ENCODE measurements at regions not wholly inside any gene's neighbourhood (a gene's known extent, or its start where the extent isn't known, plus 50 kb on each side); places are given as distances from the start of the nearest gene placed in this dataset.
A peak's percentile ranks its signal among the peaks of the same experiment; 100 is the strongest.

GRCh38 chr3:168859143-168859542 is 763.4 kb upstream of the GOLIM4 start (continued):
- TF ChIP-seq ZNF646 (CRISPR knock-in tag; IDR thresholded peaks at IDR 0.05) (no peak), DMAP1 (CRISPR knock-in tag; IDR thresholded peaks at IDR 0.05) (no peak), DBP (CRISPR knock-in tag; IDR thresholded peaks at IDR 0.05; ENCODE audit: not compliant biosample characterization) (no peak), U2AF1 (optimal IDR thresholded peaks at IDR 0.05; ENCODE audit: low read depth, low read length) (no peak), ZNF276 (CRISPR knock-in tag; IDR thresholded peaks at IDR 0.05; ENCODE audit: low read depth) (no peak), NFIC (IDR thresholded peaks at IDR 0.05; ENCODE audit: low read length) (peak; percentile 93; the same call in 1 of the 2 replicates), NBN (conservative IDR thresholded peaks at IDR 0.05) (no peak), MAFG (CRISPR knock-in tag; IDR thresholded peaks at IDR 0.05) (no peak), KMT2B (CRISPR knock-in tag; IDR thresholded peaks at IDR 0.05) (no peak; the same call in 1 of the 2 replicates), TOE1 (CRISPR knock-in tag; IDR thresholded peaks at IDR 0.05) (0 out of 2 replicates have a peak, but pooled peaks have one; percentile 72), ZNF20 (CRISPR knock-in tag; IDR thresholded peaks at IDR 0.05) (no peak), E2F2 (CRISPR knock-in tag; IDR thresholded peaks at IDR 0.05; ENCODE audit: borderline replicate concordance) (no peak), ZFX (CRISPR knock-in tag; IDR thresholded peaks at IDR 0.05; ENCODE audit: low read depth) (no peak), RNF2 (conservative IDR thresholded peaks at IDR 0.05; ENCODE audit: low read depth) (no peak), HNF4G (IDR thresholded peaks at IDR 0.05; ENCODE audit: borderline replicate concordance, low read depth, low read length) (peak; percentile 31; the same call in 1 of the 2 replicates), HNF4G (CRISPR knock-in tag; IDR thresholded peaks at IDR 0.05; ENCODE audit: borderline replicate concordance, low read depth) (no peak), DDIT3 (CRISPR knock-in tag; IDR thresholded peaks at IDR 0.05) (no peak), ZNF253 (CRISPR knock-in tag; IDR thresholded peaks at IDR 0.05; ENCODE audit: borderline replicate concordance) (no peak), ZNF790 (CRISPR knock-in tag; IDR thresholded peaks at IDR 0.05; ENCODE audit: borderline replicate concordance) (no peak), FOSL2 (CRISPR knock-in tag; IDR thresholded peaks at IDR 0.05) (peak; percentile 16; the same call in 1 of the 2 replicates), RBM22 (optimal IDR thresholded peaks at IDR 0.05; ENCODE audit: low read length) (no peak), POLR2AphosphoS2 (IDR thresholded peaks at IDR 0.05; ENCODE audit: low read depth, low read length) (no peak)
